ENCODE measurements at regions not wholly inside any gene's neighbourhood (a gene's known extent, or its start where the extent isn't known, plus 50 kb on each side); places are given as distances from the start of the nearest gene placed in this dataset.
A peak's percentile ranks its signal among the peaks of the same experiment; 100 is the strongest.
"Not testable (repeated sequence)": the region's sequence is repeated elsewhere in the genome, so short reads cannot be mapped to it uniquely, and the experiment has no call there.

DNA sequence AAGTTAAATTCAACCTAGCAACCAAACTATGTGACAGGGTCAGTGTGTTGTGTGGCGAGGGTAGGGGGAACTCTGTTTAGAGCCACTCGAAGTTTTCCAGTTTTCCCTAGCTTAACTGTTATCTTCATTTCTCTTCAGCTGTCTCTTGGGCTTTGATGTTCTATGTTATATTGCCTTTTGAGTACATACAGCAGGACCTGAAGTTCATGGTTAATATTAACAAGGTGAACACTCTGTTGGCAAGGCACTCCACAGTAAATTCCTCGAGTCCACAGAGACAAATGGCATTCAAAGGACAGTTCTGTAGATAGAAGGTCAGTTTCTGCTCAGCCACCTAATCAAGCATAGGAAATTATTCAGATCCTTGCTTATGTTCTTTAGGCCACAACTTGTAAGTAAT is 147.9 kb upstream of the DPH6 start:
- no peak for DNase-seq

DNA sequence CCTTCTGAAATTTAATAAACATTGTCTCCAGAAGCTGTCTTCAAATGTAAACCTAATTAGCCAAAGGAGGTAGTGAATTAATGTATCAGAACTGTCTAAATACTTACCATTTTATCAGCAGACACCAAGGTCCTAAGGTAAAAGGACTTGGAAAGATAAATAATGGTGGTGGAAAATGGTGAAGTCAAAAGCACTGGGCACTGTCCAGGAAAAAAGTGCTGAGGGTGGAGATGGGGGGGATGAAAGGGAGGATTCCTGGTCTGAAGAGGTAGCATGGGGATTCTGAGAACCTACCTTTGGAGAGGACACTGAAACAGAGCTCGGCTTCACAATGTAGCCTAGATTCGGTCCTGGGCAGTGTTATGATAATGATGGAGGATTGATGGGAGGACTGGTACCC is 149.0 kb upstream of the DPH6 start:
- DNase-seq = no peak

DNA sequence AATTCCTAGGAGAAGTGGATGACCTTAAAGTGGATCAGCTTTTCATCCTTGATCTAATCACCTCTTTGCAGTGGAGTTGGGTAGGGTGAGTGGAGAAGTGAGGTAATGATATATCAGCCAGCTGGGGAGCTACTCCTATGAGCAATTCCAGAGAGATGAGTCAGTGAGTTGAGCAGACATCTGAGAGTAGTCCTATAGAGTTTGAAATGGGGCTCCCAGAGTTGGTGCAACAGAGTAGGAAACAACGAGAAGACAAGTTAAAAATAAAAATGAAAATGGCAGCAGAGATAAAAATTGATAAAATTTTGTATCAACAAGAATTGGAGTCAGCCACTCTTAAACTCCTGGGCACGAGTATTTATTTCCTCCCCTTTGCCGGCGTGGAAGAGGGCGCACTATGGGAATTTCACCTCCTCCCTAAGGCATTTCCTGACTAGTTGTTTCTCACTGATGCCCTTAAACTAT is 150.8 kb upstream of the DPH6 start:
- peak in 1 of 3 donors; percentile 63 for DNase-seq

DNA sequence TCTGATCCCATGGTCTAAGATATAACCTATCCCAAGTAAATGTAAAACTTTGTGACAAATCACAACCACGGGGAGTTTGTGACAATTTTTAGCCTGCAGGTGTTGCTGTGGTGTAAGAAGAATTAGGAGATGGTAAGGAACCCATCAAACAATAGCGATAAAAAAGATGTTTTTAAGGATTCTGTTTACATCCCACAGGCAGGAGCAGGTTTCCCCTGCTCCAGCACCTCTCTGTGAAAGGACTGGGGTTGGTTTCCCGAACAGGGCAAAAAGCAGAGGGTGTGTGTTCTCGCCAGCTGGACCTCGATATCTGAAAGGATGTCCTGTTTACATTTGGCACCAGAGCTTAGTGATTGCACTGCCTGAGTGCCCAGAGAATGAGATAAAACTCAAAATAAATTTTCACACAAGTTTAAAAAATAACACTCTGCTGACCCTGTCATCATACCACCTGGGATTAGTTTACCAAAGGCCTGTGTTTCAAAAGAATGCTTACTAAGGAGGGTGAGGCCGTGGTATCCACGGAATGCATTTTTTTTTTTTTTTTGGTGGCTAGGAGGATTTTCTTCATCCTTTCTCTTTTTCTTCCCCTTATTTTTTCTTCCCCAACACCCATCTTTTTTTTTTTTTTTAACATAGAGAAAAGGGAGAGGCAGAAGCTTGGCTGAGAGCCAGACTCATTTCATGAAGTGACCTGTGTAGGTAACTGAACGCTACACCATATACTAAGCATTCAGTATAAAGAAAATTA is 151.8 kb upstream of the DPH6 start:
- no peak for DNase-seq

DNA sequence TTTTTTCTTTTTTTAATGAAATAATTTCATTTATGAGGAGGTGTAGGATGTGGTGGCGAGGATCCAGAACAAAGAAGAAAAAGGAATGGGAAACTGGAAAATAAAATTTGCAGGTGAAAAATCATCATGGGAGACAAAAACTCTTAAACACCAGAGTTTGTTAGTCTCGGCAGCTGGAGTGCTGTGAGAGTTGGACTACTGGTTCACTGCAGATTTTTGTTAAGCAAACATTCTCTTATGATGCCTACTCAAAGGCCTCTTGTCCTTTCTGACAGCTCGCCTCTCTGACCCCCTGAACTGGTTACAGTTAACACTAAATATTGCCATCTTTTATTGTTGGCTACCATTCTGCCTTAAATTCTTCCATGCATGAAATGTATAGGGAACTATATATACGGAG is 152.4 kb upstream of the DPH6 start:
- no peak for DNase-seq

GRCh38 chr15:35698966-35699575 is 153.1 kb upstream of the DPH6 start:
- DNase-seq = no peak

- not testable (repeated sequence) for DNase-seq
These were observed 154.2 kb upstream of the DPH6 start for GRCh38 chr15:35700091-35700593.

DNA sequence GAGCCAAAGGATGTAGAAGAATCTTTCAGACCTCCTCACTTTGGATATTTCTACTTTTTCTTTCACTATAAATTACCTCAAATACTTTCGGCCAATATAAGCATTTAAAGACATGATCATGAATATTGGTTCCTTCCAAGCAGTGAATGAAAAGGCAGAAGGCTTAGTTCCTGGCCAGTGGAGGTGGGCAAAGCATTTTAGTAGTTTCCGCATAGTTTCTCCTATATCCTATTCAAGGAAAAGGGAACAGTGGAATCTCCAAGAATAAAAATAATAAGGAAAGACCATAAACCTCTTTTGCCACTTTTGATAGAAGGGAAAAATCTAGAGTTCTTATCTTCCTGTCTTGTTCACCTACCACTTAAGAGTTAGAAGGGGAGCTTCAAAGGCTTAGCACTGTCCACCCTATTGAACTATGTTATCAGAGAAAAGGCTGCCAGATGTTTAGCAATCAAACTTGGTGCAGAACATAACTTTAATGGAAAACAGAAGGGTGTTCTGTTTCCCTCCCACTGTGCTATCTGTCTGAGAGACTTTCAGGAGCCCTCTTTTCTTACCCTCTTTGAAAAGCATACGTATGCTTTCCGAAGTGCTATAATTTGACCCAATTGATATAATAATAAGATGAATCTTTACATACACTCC is 155.6 kb upstream of the DPH6 start:
- DNase-seq = no peak

DNA sequence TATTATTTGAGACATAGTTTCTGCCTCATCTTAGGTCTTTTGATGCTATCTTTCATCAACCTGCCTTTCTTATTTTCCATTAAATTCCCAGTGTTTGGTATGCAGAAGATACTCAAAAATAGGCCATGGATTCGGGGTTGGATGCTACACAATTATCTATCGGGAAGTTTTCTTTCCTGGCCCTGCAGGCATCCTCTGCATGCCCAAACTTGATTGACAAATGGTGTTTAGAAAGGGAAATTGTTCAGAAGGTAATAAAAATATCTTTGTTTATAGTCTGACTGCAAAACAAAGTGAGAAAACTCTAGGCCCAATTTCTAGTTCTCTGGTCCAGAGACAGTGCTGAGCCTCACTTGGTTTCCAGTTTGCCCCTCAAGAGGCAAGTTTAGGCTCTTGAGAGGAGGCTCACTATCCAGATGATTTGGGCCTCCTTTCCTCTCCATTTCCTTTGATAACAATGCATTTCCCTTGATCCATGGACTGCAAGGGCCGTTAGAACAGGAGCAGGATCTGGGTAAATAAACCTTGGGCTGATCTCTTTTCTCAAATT is 157.1 kb upstream of the DPH6 start:
- DNase-seq = no peak

DNA sequence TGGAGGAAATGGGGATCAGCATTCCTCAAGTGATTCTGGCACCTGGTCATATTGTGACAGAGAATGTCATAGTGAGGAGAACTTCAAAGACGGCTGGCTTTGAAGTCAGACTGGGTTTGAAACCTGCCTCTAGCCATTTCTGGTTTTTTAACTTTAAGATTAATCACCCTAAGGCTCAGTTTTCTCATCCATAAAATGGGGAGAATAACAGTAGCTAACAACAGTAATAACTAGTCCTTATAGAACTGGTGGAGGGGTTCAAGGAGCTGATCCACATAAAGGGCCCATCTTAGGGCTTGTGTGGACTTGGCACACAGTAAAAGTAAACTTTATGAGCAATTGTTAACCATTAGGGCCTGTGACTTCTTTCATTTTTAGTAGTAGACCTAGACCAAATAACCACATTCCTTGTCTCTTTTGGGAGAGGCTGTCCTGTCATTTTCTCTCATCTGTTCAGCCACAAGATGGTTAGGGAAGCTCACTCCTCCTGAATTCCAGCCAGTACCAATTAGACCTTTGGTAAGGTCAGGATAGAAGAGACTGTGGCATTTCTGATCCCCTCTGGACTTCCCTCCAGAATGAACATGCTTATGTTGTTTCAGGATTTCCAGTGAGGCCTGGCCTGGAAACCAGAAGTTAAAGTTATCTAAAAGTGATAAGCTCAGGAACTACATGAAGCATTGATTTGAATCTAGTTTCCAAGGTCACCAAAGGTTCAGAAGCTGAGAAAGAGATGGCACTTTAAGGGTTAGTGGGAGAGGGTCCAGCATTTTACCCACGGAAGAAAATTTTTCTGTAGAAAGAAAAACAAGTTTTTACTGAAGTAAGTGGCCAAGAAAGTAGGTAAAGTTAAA is 159.3 kb upstream of the DPH6 start:
- no peak for DNase-seq

DNA sequence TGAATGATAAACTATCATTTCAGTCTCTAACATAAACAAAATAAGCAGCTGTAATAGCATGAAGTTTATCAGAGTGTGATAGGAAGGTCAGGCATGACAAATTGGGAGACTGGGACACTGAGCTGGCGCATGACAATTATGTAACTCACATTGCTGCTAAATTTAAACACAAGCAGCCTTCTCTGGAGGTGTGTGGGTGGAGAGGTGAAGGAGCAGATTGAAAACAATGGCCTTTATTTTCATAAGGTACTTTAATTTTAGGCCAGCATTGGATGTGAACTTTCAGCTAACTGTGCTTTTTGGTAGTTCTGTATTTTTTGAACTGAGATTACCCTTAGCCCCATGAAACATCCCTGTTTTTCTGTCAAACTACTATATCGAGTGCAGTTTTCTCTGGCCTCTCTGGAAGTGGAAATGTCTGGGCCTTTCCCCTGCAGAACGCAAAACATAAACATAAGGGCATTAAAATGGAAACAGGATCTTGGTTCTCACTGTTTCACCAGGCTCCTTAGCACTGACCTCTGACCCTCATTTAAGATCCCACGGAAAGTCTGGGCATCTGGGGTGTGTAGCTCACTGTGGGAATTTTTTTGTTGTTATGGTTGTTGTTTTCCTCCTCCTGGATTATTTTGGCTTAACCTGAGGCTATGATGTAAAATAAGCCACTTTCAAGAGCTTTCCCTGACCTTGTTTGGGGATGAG is 160.1 kb upstream of the DPH6 start:
- DNase-seq = peak in 1 of 3 donors; percentile 40

DNA sequence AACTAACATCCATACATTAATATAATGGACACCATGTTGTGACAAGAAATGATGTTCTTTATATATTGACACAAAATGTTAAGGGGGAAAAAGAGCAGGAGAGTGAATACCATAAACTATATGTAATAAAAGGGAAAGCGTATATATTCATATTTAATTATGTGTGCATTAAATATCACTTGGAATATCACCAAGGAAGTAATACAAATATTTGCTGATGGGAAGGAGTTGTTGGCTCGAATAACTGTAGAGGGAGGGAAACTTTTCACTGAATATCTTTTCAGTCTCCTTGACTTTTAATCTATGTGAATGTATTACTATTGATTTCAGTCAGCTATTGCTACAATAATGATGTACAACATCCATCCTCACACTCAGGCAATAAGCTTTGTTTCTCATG is 167.0 kb upstream of the DPH6 start:
- no peak for DNase-seq

DNA sequence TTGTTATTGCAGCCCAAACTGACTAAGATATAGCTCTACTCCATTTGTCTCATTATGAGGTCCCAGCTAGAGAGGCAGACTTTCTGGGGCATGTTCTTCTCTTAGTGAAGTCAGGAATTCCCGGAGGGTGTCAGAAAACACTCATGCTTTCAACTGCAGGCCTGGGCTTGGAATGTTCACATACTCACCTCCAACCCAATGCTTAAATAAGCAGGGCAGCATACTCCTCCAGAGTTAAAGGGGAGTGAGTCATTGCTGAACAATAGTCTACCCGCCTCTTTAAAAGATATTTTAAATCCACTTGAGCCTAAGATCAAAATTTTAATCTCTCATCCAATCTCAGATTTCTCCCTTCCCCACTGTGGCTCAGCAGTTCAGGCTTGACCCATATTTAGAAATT is 167.8 kb upstream of the DPH6 start:
- DNase-seq = no peak

DNA sequence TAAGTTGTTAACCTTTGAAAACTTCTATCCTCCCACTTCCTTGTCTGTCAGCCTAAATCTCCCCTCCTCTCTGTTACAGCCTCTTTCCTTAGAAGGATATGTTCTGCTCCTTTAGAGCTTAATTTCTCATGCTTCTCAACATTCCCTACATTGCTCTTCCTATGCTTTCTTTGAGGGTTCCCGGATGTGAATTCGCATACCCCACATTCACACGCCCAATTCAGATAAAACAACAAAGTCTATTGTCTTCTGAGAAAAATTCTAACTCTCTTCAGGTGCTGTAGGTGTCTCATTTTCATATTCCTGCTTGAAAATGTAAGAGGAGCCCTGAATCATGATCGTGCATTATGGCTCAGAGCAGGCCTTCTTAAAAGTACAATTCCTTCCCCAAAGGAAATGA is 171.8 kb upstream of the DPH6 start:
- DNase-seq = no peak

DNA sequence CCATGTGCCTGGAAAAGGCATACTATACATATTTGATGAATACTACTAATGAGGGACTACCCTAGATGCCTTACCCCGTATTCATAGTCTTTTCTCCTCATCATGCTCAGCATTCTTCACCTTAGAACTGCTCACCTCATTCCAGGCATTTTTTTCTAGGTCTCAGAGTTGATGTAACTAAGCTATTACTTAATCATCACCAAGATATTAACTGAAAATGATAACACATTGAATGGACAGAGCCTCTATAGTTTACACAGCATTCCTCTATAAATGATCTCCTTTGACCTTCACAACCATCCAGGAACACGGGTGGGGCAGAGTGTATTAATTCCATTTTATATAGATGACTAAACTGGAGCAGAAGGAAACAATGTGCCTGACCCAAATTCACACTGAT is 174.1 kb upstream of the DPH6 start:
- DNase-seq = no peak

DNA sequence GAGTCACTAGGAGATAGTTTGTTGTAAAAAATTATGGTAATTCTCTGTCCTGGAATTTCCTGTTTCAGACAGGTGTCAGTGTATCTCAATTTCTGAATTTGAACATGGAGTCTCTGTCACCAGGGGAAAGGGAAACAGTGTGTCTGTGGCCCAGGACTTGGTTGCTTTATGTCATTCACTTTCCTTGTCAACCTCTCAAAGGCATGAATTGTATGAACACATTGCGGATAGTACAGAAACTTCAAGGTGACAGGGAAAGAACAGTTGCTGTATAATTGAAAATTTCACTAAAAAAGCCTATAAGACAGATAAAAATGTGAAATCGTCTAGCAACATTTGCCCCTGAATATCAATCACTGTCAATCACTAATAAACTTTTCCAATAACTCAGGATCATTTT is 175.0 kb upstream of the DPH6 start:
- DNase-seq = no peak

DNA sequence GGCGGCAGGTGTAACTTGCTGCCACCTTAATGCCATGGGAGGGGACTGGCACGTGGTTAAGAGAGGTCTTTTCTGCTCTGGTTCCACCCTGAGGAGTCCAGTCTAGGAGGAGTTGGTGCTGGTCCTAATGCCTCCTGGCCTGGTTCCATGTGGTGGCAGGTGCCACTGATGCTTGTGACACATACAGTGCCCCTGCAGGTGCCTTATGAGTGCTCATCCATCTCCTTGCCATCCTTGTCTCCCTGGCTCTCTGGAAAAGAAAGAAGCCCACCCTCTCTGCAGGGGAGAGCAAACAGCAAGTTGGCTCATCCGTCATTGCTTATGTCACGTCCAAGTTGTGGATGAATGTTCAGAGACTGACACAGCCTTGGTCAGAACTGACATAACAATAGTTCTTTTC is 175.8 kb upstream of the DPH6 start:
- no peak for DNase-seq

- peak in 1 of 3 donors; percentile 14 for DNase-seq
These were observed 176.5 kb upstream of the DPH6 start for GRCh38 chr15:35722501-35722900.

GRCh38 chr15:35723120-35723847 is 177.3 kb upstream of the DPH6 start:
- no peak for DNase-seq

GRCh38 chr15:35723852-35724251 is 177.9 kb upstream of the DPH6 start:
- no peak for DNase-seq

All from muscle of back (tissue), 3 donors.